ENCODE measurements at regions not wholly inside any gene's neighbourhood (a gene's known extent, or its start where the extent isn't known, plus 50 kb on each side); places are given as distances from the start of the nearest gene placed in this dataset.

GRCh38 chr6:4687989-4688947 lies 87.9 kb upstream of the CDYL start:
- Mint-ChIP-seq H3K4me1 (no peaks in the 10 kb centered on the region), H3K27me3 (peaks cover 8% of the 10 kb centered on the region), H3K9me3 (peaks cover 2% of the 10 kb centered on the region), H3K36me3 (no peaks in the 10 kb centered on the region), H3K4me3 (no peak overlapping the region), H3K27ac (no peak overlapping the region)
- no peak for DNase-seq
- CTCF ChIA-PET: interaction anchor here (0.6 kb wide), 1 partner anchor 48 kb away, joined by 3 read pairs; no protein-coding TSS in a partner anchor

- no peak for DNase-seq
- H3K4me3 Mint-ChIP-seq: no peak overlapping the region
- no peaks in the 10 kb centered on the region for H3K36me3 Mint-ChIP-seq
- peaks cover 2% of the 10 kb centered on the region for H3K9me3 Mint-ChIP-seq
- CTCF ChIA-PET: no interaction called here
- H3K27me3 Mint-ChIP-seq: peaks cover 8% of the 10 kb centered on the region
- H3K4me1 Mint-ChIP-seq: no peaks in the 10 kb centered on the region
- H3K27ac Mint-ChIP-seq: no peak overlapping the region
Observed at GRCh38 chr6:4687656-4687988, 88.6 kb upstream of the CDYL start.

- DNase-seq: no peak
- CTCF ChIA-PET: no interaction called here
- H3K27me3 Mint-ChIP-seq: peaks cover 8% of the 10 kb centered on the region
- H3K36me3 Mint-ChIP-seq: no peaks in the 10 kb centered on the region
- H3K4me3 Mint-ChIP-seq: no peak overlapping the region
- no peak overlapping the region for H3K27ac Mint-ChIP-seq
- H3K4me1 Mint-ChIP-seq: no peaks in the 10 kb centered on the region
- no peaks in the 10 kb centered on the region for H3K9me3 Mint-ChIP-seq
Observed at GRCh38 chr6:4682431-4683097, 93.6 kb upstream of the CDYL start.

GRCh38 chr6:4678506-4679300 lies 97.5 kb upstream of the CDYL start:
- peaks cover 4% of the 10 kb centered on the region for H3K27me3 Mint-ChIP-seq
- no peak overlapping the region for H3K27ac Mint-ChIP-seq
- no peaks in the 10 kb centered on the region for H3K36me3 Mint-ChIP-seq

GRCh38 chr6:4677751-4678065 lies 98.5 kb upstream of the CDYL start:
- DNase-seq: no peak
- Mint-ChIP-seq H3K9me3 (no peaks in the 10 kb centered on the region), H3K27me3 (peaks cover 4% of the 10 kb centered on the region), H3K4me3 (no peak overlapping the region), H3K27ac (no peak overlapping the region), H3K4me1 (no peaks in the 10 kb centered on the region), H3K36me3 (no peaks in the 10 kb centered on the region)
- CTCF ChIA-PET: no interaction called here

More at GRCh38 chr6:4678506-4679300, 97.5 kb upstream of the CDYL start:
- CTCF ChIA-PET: no interaction called here
- DNase-seq: no peak
- Mint-ChIP-seq H3K4me1 (no peaks in the 10 kb centered on the region), H3K9me3 (no peaks in the 10 kb centered on the region), H3K4me3 (no peak overlapping the region)

GRCh38 chr6:4677011-4677750 lies 99.0 kb upstream of the CDYL start:
- no peak overlapping the region for H3K4me3 Mint-ChIP-seq
- H3K4me1 Mint-ChIP-seq: no peaks in the 10 kb centered on the region
- no peaks in the 10 kb centered on the region for H3K9me3 Mint-ChIP-seq
- no peak overlapping the region for H3K27ac Mint-ChIP-seq
- H3K36me3 Mint-ChIP-seq: no peaks in the 10 kb centered on the region
- peaks cover 4% of the 10 kb centered on the region for H3K27me3 Mint-ChIP-seq
- no peak for DNase-seq
- CTCF ChIA-PET: no interaction called here

GRCh38 chr6:4676016-4676415 lies 100.2 kb upstream of the CDYL start:
- no peak overlapping the region for H3K27ac Mint-ChIP-seq
- H3K4me3 Mint-ChIP-seq: no peak overlapping the region
- no peaks in the 10 kb centered on the region for H3K4me1 Mint-ChIP-seq
- H3K9me3 Mint-ChIP-seq: no peaks in the 10 kb centered on the region
- CTCF ChIA-PET: no interaction called here
- no peaks in the 10 kb centered on the region for H3K36me3 Mint-ChIP-seq
- no peaks in the 10 kb centered on the region for H3K27me3 Mint-ChIP-seq
- DNase-seq: no peak

- DNase-seq: no peak
- Mint-ChIP-seq H3K27ac (no peak overlapping the region), H3K27me3 (no peaks in the 10 kb centered on the region), H3K36me3 (no peaks in the 10 kb centered on the region), H3K4me1 (no peaks in the 10 kb centered on the region), H3K4me3 (no peak overlapping the region), H3K9me3 (no peaks in the 10 kb centered on the region)
- CTCF ChIA-PET: no interaction called here
Observed at GRCh38 chr6:4675121-4675520, 101.1 kb upstream of the CDYL start.

GRCh38 chr6:4673861-4674260 lies 102.3 kb upstream of the CDYL start:
- no peaks in the 10 kb centered on the region for H3K27me3 Mint-ChIP-seq
- H3K9me3 Mint-ChIP-seq: no peaks in the 10 kb centered on the region
- CTCF ChIA-PET: no interaction called here
- no peaks in the 10 kb centered on the region for H3K4me1 Mint-ChIP-seq
- no peak overlapping the region for H3K27ac Mint-ChIP-seq
- DNase-seq: no peak
- H3K4me3 Mint-ChIP-seq: no peak overlapping the region
- no peaks in the 10 kb centered on the region for H3K36me3 Mint-ChIP-seq

- no peak for DNase-seq
- CTCF ChIA-PET: no interaction called here
Observed at GRCh38 chr6:4672772-4673171, 103.4 kb upstream of the CDYL start.

GRCh38 chr6:4671587-4672115 lies 104.6 kb upstream of the CDYL start:
- CTCF ChIA-PET: interaction anchor here (0.6 kb wide), 1 partner anchor 86 kb away, joined by 3 read pairs; no protein-coding TSS in a partner anchor
- no peak for DNase-seq
- Mint-ChIP-seq H3K36me3 (no peaks in the 10 kb centered on the region), H3K4me3 (no peak overlapping the region), H3K9me3 (no peaks in the 10 kb centered on the region), H3K4me1 (no peaks in the 10 kb centered on the region), H3K27ac (no peak overlapping the region), H3K27me3 (peaks cover 3% of the 10 kb centered on the region)

More at GRCh38 chr6:4672772-4673171, 103.4 kb upstream of the CDYL start:
- H3K27me3 Mint-ChIP-seq: no peaks in the 10 kb centered on the region
- H3K27ac Mint-ChIP-seq: no peak overlapping the region
- H3K4me1 Mint-ChIP-seq: no peaks in the 10 kb centered on the region
- no peak overlapping the region for H3K4me3 Mint-ChIP-seq
- no peaks in the 10 kb centered on the region for H3K9me3 Mint-ChIP-seq
- no peaks in the 10 kb centered on the region for H3K36me3 Mint-ChIP-seq

- H3K4me1 Mint-ChIP-seq: no peaks in the 10 kb centered on the region
- H3K36me3 Mint-ChIP-seq: no peaks in the 10 kb centered on the region
- H3K9me3 Mint-ChIP-seq: no peaks in the 10 kb centered on the region
- CTCF ChIA-PET: interaction anchor here (0.6 kb wide), 1 partner anchor 86 kb away, joined by 3 read pairs; no protein-coding TSS in a partner anchor
- peaks cover 5% of the 10 kb centered on the region for H3K27me3 Mint-ChIP-seq
- H3K4me3 Mint-ChIP-seq: no peak overlapping the region
- no peak overlapping the region for H3K27ac Mint-ChIP-seq
- DNase-seq: no peak
Observed at GRCh38 chr6:4670824-4671409, 105.3 kb upstream of the CDYL start.

GRCh38 chr6:4670290-4670689 lies 105.9 kb upstream of the CDYL start:
- no peak overlapping the region for H3K4me3 Mint-ChIP-seq
- H3K4me1 Mint-ChIP-seq: no peaks in the 10 kb centered on the region
- CTCF ChIA-PET: no interaction called here
- no peak overlapping the region for H3K27ac Mint-ChIP-seq
- H3K9me3 Mint-ChIP-seq: no peaks in the 10 kb centered on the region
- DNase-seq: no peak
- no peaks in the 10 kb centered on the region for H3K36me3 Mint-ChIP-seq
- H3K27me3 Mint-ChIP-seq: peaks cover 5% of the 10 kb centered on the region

All from activated naive CD4-positive, alpha-beta T cell treated with anti-CD3 and anti-CD28 coated beads, Interleukin-2, amount 10 ng/mL, durations not matched to agents 7 days and 5 days (primary cell).